ENCODE measurements at regions not wholly inside any gene's neighbourhood (a gene's known extent, or its start where the extent isn't known, plus 50 kb on each side); places are given as distances from the start of the nearest gene placed in this dataset.

- TF ChIP-seq JUN (IDR thresholded peaks at IDR 0.05; ENCODE audit: borderline replicate concordance, low read depth, low read length) (no peak), JUN (CRISPR knock-in tag; IDR thresholded peaks at IDR 0.05; ENCODE audit: borderline replicate concordance) (no peak), POLR2AphosphoS5 (IDR thresholded peaks at IDR 0.05; ENCODE audit: control insufficient read depth, insufficient read depth, low read depth, low read length) (no peak), FOXA3 (CRISPR knock-in tag; conservative IDR thresholded peaks at IDR 0.05 in 1 of 2, IDR thresholded peaks at IDR 0.05 in 1 of 2) (no peak), HDAC6 (IDR thresholded peaks at IDR 0.05; ENCODE audit: low read depth, low read length) (no peak), BCOR (IDR thresholded peaks at IDR 0.05) (no peak), HMGXB4 (CRISPR knock-in tag; IDR thresholded peaks at IDR 0.05) (no peak), GABPA (tag; conservative IDR thresholded peaks at IDR 0.05; ENCODE audit: low read depth) (no peak), FOSL1 (tag; conservative IDR thresholded peaks at IDR 0.05) (no peak), REST (IDR thresholded peaks at IDR 0.05; ENCODE audit: borderline replicate concordance) (no peak), REST (CRISPR knock-in tag; IDR thresholded peaks at IDR 0.05; ENCODE audit: low read depth) (no peak), ZFPM2 (CRISPR knock-in tag; IDR thresholded peaks at IDR 0.05) (no peak)
Observed at GRCh38 chr5:176131771-176132170, 106.5 kb upstream of the SIMC1 start.
